Stomach (tissue), 8 donors: ENCODE measurements at regions not wholly inside any gene's neighbourhood (a gene's known extent, or its start where the extent isn't known, plus 50 kb on each side); places are given as distances from the start of the nearest gene placed in this dataset.

Source experiments
- DNase-seq, 2 donors: peaks; one replicate each; pipeline versions ENCODE4 v3.0.0 to v3.0.0-alpha.2; 2013 to 2019
- H3K27ac ChIP-seq, 5 donors: fragments of 200-600 bp in 4 of 5; sonication (generic) in 4 of 5; one replicate each; pipeline ENCODE4 v1.5.1; 2013 to 2019; ENCODE audit warnings: mild to moderate bottlenecking in 1 of 5, moderate library complexity in 1 of 5
- H3K27me3 ChIP-seq, 3 donors: fragments of 200-600 bp; sonication (generic); one replicate each; pipeline ENCODE4 v1.5.1; 2017 to 2019; ENCODE audit warnings: mixed run types in 1 of 3
- H3K36me3 ChIP-seq, 4 donors: fragments of 200-600 bp; sonication (generic); 1 replicate in 3 of 4; 2 replicates in 1 of 4; pipeline ENCODE4 v1.5.1; 2016 to 2019
- H3K4me1 ChIP-seq, 4 donors: fragments of 200-600 bp; sonication (generic); one replicate each; pipeline ENCODE4 v1.5.1; 2016 to 2019
- H3K4me3 ChIP-seq, 4 donors: fragments of 200-600 bp; sonication (generic) in 3 of 4; one replicate each; pipeline ENCODE4 v1.5.1; 2016 to 2019; ENCODE audit warnings: mild to moderate bottlenecking in 1 of 4
- H3K9me3 ChIP-seq, 4 donors: fragments of 200-600 bp; sonication (generic); one replicate each; pipeline ENCODE4 v1.5.1; 2016 to 2019
- EP300 ChIP-seq: sonication (generic); formaldehyde crosslinking; IDR thresholded peaks from one replicate; pipeline ENCODE4 v1.6.1; 2017; ENCODE audit warnings: antibody characterized with exemption
- POLR2A ChIP-seq, 4 donors: fragments of 450-650 bp; IDR thresholded peaks; one replicate each; pipeline ENCODE4 v1.6.1; 2016; ENCODE audit warnings: antibody characterized with exemption in 4 of 4, control low read depth in 2 of 4, mild to moderate bottlenecking in 1 of 4, moderate library complexity in 1 of 4
- POLR2AphosphoS5 ChIP-seq, 3 donors: sonication (generic); formaldehyde crosslinking; IDR thresholded peaks; one replicate each; pipeline ENCODE4 v1.6.1; 2016; ENCODE audit warnings: antibody characterized with exemption in 3 of 3
- WGBS, 5 donors: extraction: QIAGEN DNeasy Blood & Tissue Kit in 3 of 5; methylation state at CpG; one replicate each; pipeline versions ENCODE4 v1.1.5 to v1.1.7; 2013 to 2018; 5-methylcytosine and 5-hydroxymethylcytosine counted together
- intact Hi-C: fragments of 100-400 bp; cut with DNase I; formaldehyde crosslinking; loops from one replicate; pipeline ENCODE4 v1.15.1; 2023; ENCODE audit warnings: low total_unique reads
- TF ChIP-seq, protein P1 (sequence below), 7 experiments: fragments of 450-650 bp in 4 of 7; fragments of 200-600 bp in 3 of 7; sonication (generic) in 3 of 7; IDR thresholded peaks; one replicate each; pipeline ENCODE4 v1.5.1; 2016 to 2019; ENCODE audit warnings: antibody characterized with exemption in 7 of 7, control low read depth in 2 of 7, mild to moderate bottlenecking in 1 of 7
- donor health status: healthy with polysubstance abuse.
- donor health status: Bipolar disorder and iron deficiency.
- donor health status: healthy.

DNA sequence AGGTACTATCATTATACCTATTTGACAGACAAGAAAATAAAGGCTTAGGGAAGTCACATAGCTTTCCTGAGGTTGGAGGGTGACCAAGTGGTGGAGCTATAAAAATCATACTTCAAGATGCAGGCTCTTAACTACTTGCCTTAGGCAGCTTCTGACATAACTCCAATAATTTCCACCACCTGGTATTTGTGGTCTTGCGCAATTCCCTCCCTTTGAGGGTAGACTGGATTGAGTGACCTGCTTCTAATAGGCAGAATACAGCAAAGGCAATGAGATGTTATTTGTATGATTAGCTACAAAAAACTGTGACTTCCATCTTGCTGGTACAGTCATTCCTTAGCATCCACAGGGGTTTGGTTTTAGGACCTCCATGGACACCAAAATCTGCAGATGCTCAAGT, 385.5 kb downstream of the TMEM114 start:
- no peaks in the 10 kb centered on the region for H3K4me1 ChIP-seq
- 84 to 97% (median 96%) methylated on average over 1 of the region's 1 CpG for WGBS, 5 donors
- no peak for TF ChIP-seq POLR2A (IDR thresholded peaks at IDR 0.05)
- TF ChIP-seq POLR2AphosphoS5 (IDR thresholded peaks at IDR 0.05): no peak
- TF ChIP-seq EP300: no peak
- TF ChIP-seq, protein P1, sequence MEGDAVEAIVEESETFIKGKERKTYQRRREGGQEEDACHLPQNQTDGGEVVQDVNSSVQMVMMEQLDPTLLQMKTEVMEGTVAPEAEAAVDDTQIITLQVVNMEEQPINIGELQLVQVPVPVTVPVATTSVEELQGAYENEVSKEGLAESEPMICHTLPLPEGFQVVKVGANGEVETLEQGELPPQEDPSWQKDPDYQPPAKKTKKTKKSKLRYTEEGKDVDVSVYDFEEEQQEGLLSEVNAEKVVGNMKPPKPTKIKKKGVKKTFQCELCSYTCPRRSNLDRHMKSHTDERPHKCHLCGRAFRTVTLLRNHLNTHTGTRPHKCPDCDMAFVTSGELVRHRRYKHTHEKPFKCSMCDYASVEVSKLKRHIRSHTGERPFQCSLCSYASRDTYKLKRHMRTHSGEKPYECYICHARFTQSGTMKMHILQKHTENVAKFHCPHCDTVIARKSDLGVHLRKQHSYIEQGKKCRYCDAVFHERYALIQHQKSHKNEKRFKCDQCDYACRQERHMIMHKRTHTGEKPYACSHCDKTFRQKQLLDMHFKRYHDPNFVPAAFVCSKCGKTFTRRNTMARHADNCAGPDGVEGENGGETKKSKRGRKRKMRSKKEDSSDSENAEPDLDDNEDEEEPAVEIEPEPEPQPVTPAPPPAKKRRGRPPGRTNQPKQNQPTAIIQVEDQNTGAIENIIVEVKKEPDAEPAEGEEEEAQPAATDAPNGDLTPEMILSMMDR (IDR thresholded peaks at IDR 0.05): no peak
- H3K36me3 ChIP-seq: no peaks in the 10 kb centered on the region
- intact Hi-C loops: no loop called here
- no peak for DNase-seq
- H3K9me3 ChIP-seq: peaks cover 0 to 22% (median 13%) of the 10 kb centered on the region in 4 donors
- H3K27me3 ChIP-seq: no peaks in the 10 kb centered on the region
- H3K27ac ChIP-seq: no peak overlapping the region
- H3K4me3 ChIP-seq: no peak overlapping the region

- TF ChIP-seq POLR2A (IDR thresholded peaks at IDR 0.05) (no peak), POLR2AphosphoS5 (IDR thresholded peaks at IDR 0.05) (no peak), EP300 (no peak)
- TF ChIP-seq, protein P1 (IDR thresholded peaks at IDR 0.05): no peak
- Histone ChIP-seq H3K9me3 (peaks cover 0 to 22% (median 13%) of the 10 kb centered on the region in 4 donors), H3K4me1 (no peaks in the 10 kb centered on the region), H3K36me3 (no peaks in the 10 kb centered on the region), H3K27me3 (no peaks in the 10 kb centered on the region), H3K4me3 (no peak overlapping the region), H3K27ac (no peak overlapping the region)
- 70 to 79% (median 71%) methylated on average over 4 of the region's 4 CpGs for WGBS, 5 donors
- intact Hi-C loops: no loop called here
- DNase-seq: no peak
These were observed 386.2 kb downstream of the TMEM114 start for GRCh38 chr16:8204096-8204495.

DNA sequence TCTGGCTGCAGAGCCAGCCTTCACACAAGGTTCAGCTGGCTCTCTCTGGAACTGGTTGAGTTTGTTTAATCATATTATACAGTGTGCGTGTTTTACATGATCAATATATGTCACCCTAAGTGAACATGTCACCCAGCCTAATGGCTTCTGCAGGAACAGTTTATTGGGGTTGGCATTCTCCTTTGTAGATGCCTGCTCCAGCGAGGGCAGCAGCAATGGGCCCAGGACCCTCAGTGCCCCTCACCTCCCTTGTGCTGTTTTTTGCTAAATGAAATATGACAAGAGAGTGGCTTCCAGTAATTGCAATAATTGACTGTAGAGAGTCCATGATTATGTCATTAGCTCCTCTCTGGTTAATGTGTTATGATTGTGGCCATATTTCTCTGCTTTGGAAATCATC, 387.2 kb downstream of the TMEM114 start:
- H3K4me1 ChIP-seq: no peaks in the 10 kb centered on the region
- intact Hi-C loops: no loop called here
- no peak overlapping the region for H3K27ac ChIP-seq
- H3K27me3 ChIP-seq: no peaks in the 10 kb centered on the region
- DNase-seq: no peak
- no peaks in the 10 kb centered on the region for H3K36me3 ChIP-seq
- peaks cover 0 to 22% (median 13%) of the 10 kb centered on the region in 4 donors for H3K9me3 ChIP-seq
- 57 to 85% (median 76%) methylated on average over 2 of the region's 2 CpGs for WGBS, 5 donors
- H3K4me3 ChIP-seq: no peak overlapping the region
- TF ChIP-seq EP300 (no peak), POLR2AphosphoS5 (IDR thresholded peaks at IDR 0.05) (no peak), POLR2A (IDR thresholded peaks at IDR 0.05) (no peak)
- TF ChIP-seq, protein P1 (IDR thresholded peaks at IDR 0.05): no peak

GRCh38 chr16:8200839-8201238, 389.5 kb downstream of the TMEM114 start:
- no peak for DNase-seq
- H3K27ac ChIP-seq: no peak overlapping the region
- 83 to 89% (median 85%) methylated on average over 2 of the region's 2 CpGs for WGBS, 5 donors
- no peaks in the 10 kb centered on the region for H3K36me3 ChIP-seq
- H3K4me1 ChIP-seq: no peaks in the 10 kb centered on the region
- no peaks in the 10 kb centered on the region for H3K27me3 ChIP-seq
- peaks cover 0 to 22% (median 13%) of the 10 kb centered on the region in 4 donors for H3K9me3 ChIP-seq
- intact Hi-C loops: no loop called here
- no peak for TF ChIP-seq EP300
- TF ChIP-seq, protein P1 (IDR thresholded peaks at IDR 0.05): no peak
- no peak for TF ChIP-seq POLR2AphosphoS5 (IDR thresholded peaks at IDR 0.05)
- no peak for TF ChIP-seq POLR2A (IDR thresholded peaks at IDR 0.05)
- no peak overlapping the region for H3K4me3 ChIP-seq
